ENCODE measurements at regions not wholly inside any gene's neighbourhood (a gene's known extent, or its start where the extent isn't known, plus 50 kb on each side); places are given as distances from the start of the nearest gene placed in this dataset.

GRCh38 chr18:73859837-73860397, 287.7 kb downstream of the FBXO15 start:
- TF ChIP-seq CTCF (conservative IDR thresholded peaks at IDR 0.05; ENCODE audit: low read depth in 2 of 2) (no peak), NANOG (IDR thresholded peaks at IDR 0.05; ENCODE audit: borderline replicate concordance) (no peak), ZNF114 (CRISPR knock-in tag; IDR thresholded peaks at IDR 0.05) (no peak), REST (IDR thresholded peaks at IDR 0.05; ENCODE audit: unreplicated experiment) (no peak), EZH2phosphoT487 (IDR thresholded peaks at IDR 0.05; ENCODE audit: unreplicated experiment) (no peak), EZH2 (IDR thresholded peaks at IDR 0.05; ENCODE audit: low read depth, unreplicated experiment) (no peak), ZNF331 (CRISPR knock-in tag; IDR thresholded peaks at IDR 0.05; ENCODE audit: low read depth) (no peak)

All from GM23338 (cell line).